Dendritic cell treated with granulocyte-macrophage colony-stimulating factor and Interleukin-4, amounts not matched to agents 40 ng/mL and 50 ng/mL, for 4 days (primary cell): ENCODE measurements at regions not wholly inside any gene's neighbourhood (a gene's known extent, or its start where the extent isn't known, plus 50 kb on each side); places are given as distances from the start of the nearest gene placed in this dataset.

Source experiments
- H3K27ac Mint-ChIP-seq: one replicate; pipeline ENCODE4 v1.8.0; 2022; ENCODE audit warnings: mild to moderate bottlenecking, mixed read lengths
- H3K27me3 Mint-ChIP-seq: one replicate; pipeline ENCODE4 v1.8.0; 2022; ENCODE audit warnings: mild to moderate bottlenecking, mixed read lengths
- H3K36me3 Mint-ChIP-seq: one replicate; pipeline ENCODE4 v1.8.0; 2022; ENCODE audit warnings: low read depth, mixed read lengths
- H3K4me1 Mint-ChIP-seq: one replicate; pipeline ENCODE4 v1.8.0; 2022; ENCODE audit warnings: low read depth, mixed read lengths
- H3K4me3 Mint-ChIP-seq: one replicate; pipeline ENCODE4 v1.8.0; 2022; ENCODE audit warnings: mild to moderate bottlenecking, moderate library complexity, mixed read lengths
- H3K9me3 Mint-ChIP-seq: one replicate; pipeline ENCODE4 v1.8.0; 2022; ENCODE audit warnings: mixed read lengths
- intact Hi-C: fragments of 100-400 bp; cut with micrococcal nuclease; formaldehyde crosslinking; loops from one replicate; pipeline ENCODE4 v1.15.0; 2022

- no peak overlapping the region for H3K4me3 Mint-ChIP-seq
- no peak overlapping the region for H3K27ac Mint-ChIP-seq
- intact Hi-C loops: no loop called here
- no peaks in the 10 kb centered on the region for H3K4me1 Mint-ChIP-seq
- no peaks in the 10 kb centered on the region for H3K27me3 Mint-ChIP-seq
- H3K36me3 Mint-ChIP-seq: no peaks in the 10 kb centered on the region
- no peaks in the 10 kb centered on the region for H3K9me3 Mint-ChIP-seq
Observed at GRCh38 chr2:107589079-107589491, 237.6 kb upstream of the RGPD4 start.

- intact Hi-C loops: no loop called here
- H3K27ac Mint-ChIP-seq: no peak overlapping the region
- no peaks in the 10 kb centered on the region for H3K27me3 Mint-ChIP-seq
- no peaks in the 10 kb centered on the region for H3K4me1 Mint-ChIP-seq
- H3K9me3 Mint-ChIP-seq: no peaks in the 10 kb centered on the region
- H3K36me3 Mint-ChIP-seq: no peaks in the 10 kb centered on the region
- no peak overlapping the region for H3K4me3 Mint-ChIP-seq
Observed at GRCh38 chr2:107591561-107592279, 235.0 kb upstream of the RGPD4 start.

- Mint-ChIP-seq H3K9me3 (no peaks in the 10 kb centered on the region), H3K27me3 (no peaks in the 10 kb centered on the region), H3K36me3 (no peaks in the 10 kb centered on the region), H3K27ac (no peak overlapping the region), H3K4me3 (no peak overlapping the region), H3K4me1 (no peaks in the 10 kb centered on the region)
- intact Hi-C loops: no loop called here
Observed at GRCh38 chr2:107592280-107592624, 234.4 kb upstream of the RGPD4 start.

- intact Hi-C loops: no loop called here
- no peak overlapping the region for H3K27ac Mint-ChIP-seq
- H3K36me3 Mint-ChIP-seq: no peaks in the 10 kb centered on the region
- H3K4me1 Mint-ChIP-seq: no peaks in the 10 kb centered on the region
- no peaks in the 10 kb centered on the region for H3K9me3 Mint-ChIP-seq
- no peaks in the 10 kb centered on the region for H3K27me3 Mint-ChIP-seq
- H3K4me3 Mint-ChIP-seq: no peak overlapping the region
Observed at GRCh38 chr2:107595285-107595684, 231.4 kb upstream of the RGPD4 start.

- Mint-ChIP-seq H3K9me3 (no peaks in the 10 kb centered on the region), H3K36me3 (no peaks in the 10 kb centered on the region), H3K4me1 (no peaks in the 10 kb centered on the region), H3K27me3 (no peaks in the 10 kb centered on the region), H3K4me3 (no peak overlapping the region), H3K27ac (no peak overlapping the region)
- intact Hi-C loops: no loop called here
Observed at GRCh38 chr2:107595749-107596148, 230.9 kb upstream of the RGPD4 start.

GRCh38 chr2:107597507-107597906 lies 229.2 kb upstream of the RGPD4 start:
- Mint-ChIP-seq H3K9me3 (no peaks in the 10 kb centered on the region), H3K27ac (no peak overlapping the region), H3K4me1 (no peaks in the 10 kb centered on the region), H3K4me3 (no peak overlapping the region), H3K36me3 (no peaks in the 10 kb centered on the region), H3K27me3 (no peaks in the 10 kb centered on the region)
- intact Hi-C loops: no loop called here

- Mint-ChIP-seq H3K4me3 (no peak overlapping the region), H3K36me3 (no peaks in the 10 kb centered on the region), H3K4me1 (no peaks in the 10 kb centered on the region), H3K27me3 (no peaks in the 10 kb centered on the region), H3K27ac (no peak overlapping the region), H3K9me3 (no peaks in the 10 kb centered on the region)
- intact Hi-C loops: no loop called here
Observed at GRCh38 chr2:107602801-107603200, 223.9 kb upstream of the RGPD4 start.

GRCh38 chr2:107607054-107607453 lies 219.6 kb upstream of the RGPD4 start:
- no peaks in the 10 kb centered on the region for H3K4me1 Mint-ChIP-seq
- intact Hi-C loops: no loop called here

GRCh38 chr2:107607473-107607872 lies 219.2 kb upstream of the RGPD4 start:
- Mint-ChIP-seq H3K4me3 (no peak overlapping the region), H3K27ac (no peak overlapping the region), H3K9me3 (peaks cover 11% of the 10 kb centered on the region), H3K4me1 (no peaks in the 10 kb centered on the region), H3K36me3 (no peaks in the 10 kb centered on the region), H3K27me3 (no peaks in the 10 kb centered on the region)
- intact Hi-C loops: no loop called here

More at GRCh38 chr2:107607054-107607453, 219.6 kb upstream of the RGPD4 start:
- H3K27ac Mint-ChIP-seq: no peak overlapping the region
- H3K27me3 Mint-ChIP-seq: no peaks in the 10 kb centered on the region
- no peaks in the 10 kb centered on the region for H3K36me3 Mint-ChIP-seq
- no peak overlapping the region for H3K4me3 Mint-ChIP-seq
- H3K9me3 Mint-ChIP-seq: peaks cover 11% of the 10 kb centered on the region

GRCh38 chr2:107615039-107615438 lies 211.7 kb upstream of the RGPD4 start:
- Mint-ChIP-seq H3K36me3 (no peaks in the 10 kb centered on the region), H3K27me3 (no peaks in the 10 kb centered on the region), H3K27ac (no peak overlapping the region), H3K4me1 (no peaks in the 10 kb centered on the region), H3K4me3 (no peak overlapping the region), H3K9me3 (peaks cover 31% of the 10 kb centered on the region)
- intact Hi-C loops: no loop called here

GRCh38 chr2:107618769-107619168 lies 207.9 kb upstream of the RGPD4 start:
- Mint-ChIP-seq H3K9me3 (peaks cover 31% of the 10 kb centered on the region), H3K4me1 (no peaks in the 10 kb centered on the region), H3K27ac (no peak overlapping the region), H3K4me3 (no peak overlapping the region), H3K36me3 (no peaks in the 10 kb centered on the region), H3K27me3 (no peaks in the 10 kb centered on the region)
- intact Hi-C loops: no loop called here

GRCh38 chr2:107621186-107622165 lies 205.2 kb upstream of the RGPD4 start:
- Mint-ChIP-seq H3K4me1 (no peaks in the 10 kb centered on the region), H3K27me3 (no peaks in the 10 kb centered on the region), H3K27ac (no peak overlapping the region)

GRCh38 chr2:107622741-107623310 lies 203.9 kb upstream of the RGPD4 start:
- Mint-ChIP-seq H3K4me1 (no peaks in the 10 kb centered on the region), H3K36me3 (no peaks in the 10 kb centered on the region)

More at GRCh38 chr2:107621186-107622165, 205.2 kb upstream of the RGPD4 start:
- no peaks in the 10 kb centered on the region for H3K36me3 Mint-ChIP-seq
- H3K9me3 Mint-ChIP-seq: peaks cover 42% of the 10 kb centered on the region
- H3K4me3 Mint-ChIP-seq: no peak overlapping the region
- intact Hi-C loops: no loop called here

GRCh38 chr2:107625982-107626381 lies 200.7 kb upstream of the RGPD4 start:
- Mint-ChIP-seq H3K27me3 (no peaks in the 10 kb centered on the region), H3K27ac (no peak overlapping the region), H3K9me3 (peaks cover 63% of the 10 kb centered on the region), H3K4me1 (no peaks in the 10 kb centered on the region), H3K4me3 (no peak overlapping the region), H3K36me3 (no peaks in the 10 kb centered on the region)
- intact Hi-C loops: no loop called here

More at GRCh38 chr2:107622741-107623310, 203.9 kb upstream of the RGPD4 start:
- Mint-ChIP-seq H3K4me3 (no peak overlapping the region), H3K9me3 (peaks cover 40% of the 10 kb centered on the region), H3K27me3 (no peaks in the 10 kb centered on the region), H3K27ac (no peak overlapping the region)
- intact Hi-C loops: no loop called here
